ENCODE measurements at regions not wholly inside any gene's neighbourhood (a gene's known extent, or its start where the extent isn't known, plus 50 kb on each side); places are given as distances from the start of the nearest gene placed in this dataset.

DNA sequence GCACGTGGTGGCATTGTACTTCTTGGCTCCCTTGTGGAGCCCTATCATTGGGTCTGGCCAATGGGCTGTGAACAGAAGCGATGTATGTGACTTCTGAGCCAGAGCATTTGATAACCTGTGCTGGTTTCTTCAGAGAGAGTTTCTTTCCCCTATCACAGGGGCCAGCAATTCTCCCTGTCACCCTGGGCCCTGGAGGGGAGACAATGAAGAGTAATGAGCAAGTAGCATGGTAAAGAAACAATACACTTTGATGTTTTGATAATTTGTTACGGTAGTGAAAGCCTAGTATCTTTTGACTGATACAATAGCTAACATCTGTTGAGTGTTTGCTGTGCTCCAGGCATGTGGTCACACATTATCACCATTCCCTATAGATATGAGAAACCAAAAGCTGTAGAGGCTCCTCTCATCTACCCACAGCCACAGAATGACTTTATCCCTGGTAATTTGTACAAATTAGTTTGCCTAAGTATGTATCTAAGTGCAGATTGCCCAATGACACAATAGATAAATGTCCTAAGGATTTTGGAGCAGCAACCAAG is 113.4 kb upstream of the SVIL start:
- no peak for TF ChIP-seq CTCF (IDR thresholded peaks at IDR 0.05)
- no peak for ATAC-seq (ENCODE audit: low FRiP score)
- no peak for DNase-seq (ENCODE audit: low spot score)

GRCh38 chr10:29746080-29746797 is 111.5 kb upstream of the SVIL start:
- no peak for DNase-seq (ENCODE audit: low spot score)
- TF ChIP-seq CTCF (IDR thresholded peaks at IDR 0.05), result no peak
- ATAC-seq (ENCODE audit: low FRiP score), result peak; percentile 44

GRCh38 chr10:29740981-29741545 is 106.3 kb upstream of the SVIL start:
- ATAC-seq (ENCODE audit: low FRiP score) (no peak), DNase-seq (ENCODE audit: low spot score) (no peak)
- no peak for TF ChIP-seq CTCF (IDR thresholded peaks at IDR 0.05)

GRCh38 chr10:29738341-29738740 is 103.6 kb upstream of the SVIL start:
- no peak for ATAC-seq (ENCODE audit: low FRiP score)
- TF ChIP-seq CTCF (IDR thresholded peaks at IDR 0.05), result no peak
- DNase-seq (ENCODE audit: low spot score), result no peak

GRCh38 chr10:29737074-29737593 is 102.4 kb upstream of the SVIL start:
- no peak for ATAC-seq (ENCODE audit: low FRiP score)
- no peak for TF ChIP-seq CTCF (IDR thresholded peaks at IDR 0.05)
- DNase-seq (ENCODE audit: low spot score), result no peak

DNA sequence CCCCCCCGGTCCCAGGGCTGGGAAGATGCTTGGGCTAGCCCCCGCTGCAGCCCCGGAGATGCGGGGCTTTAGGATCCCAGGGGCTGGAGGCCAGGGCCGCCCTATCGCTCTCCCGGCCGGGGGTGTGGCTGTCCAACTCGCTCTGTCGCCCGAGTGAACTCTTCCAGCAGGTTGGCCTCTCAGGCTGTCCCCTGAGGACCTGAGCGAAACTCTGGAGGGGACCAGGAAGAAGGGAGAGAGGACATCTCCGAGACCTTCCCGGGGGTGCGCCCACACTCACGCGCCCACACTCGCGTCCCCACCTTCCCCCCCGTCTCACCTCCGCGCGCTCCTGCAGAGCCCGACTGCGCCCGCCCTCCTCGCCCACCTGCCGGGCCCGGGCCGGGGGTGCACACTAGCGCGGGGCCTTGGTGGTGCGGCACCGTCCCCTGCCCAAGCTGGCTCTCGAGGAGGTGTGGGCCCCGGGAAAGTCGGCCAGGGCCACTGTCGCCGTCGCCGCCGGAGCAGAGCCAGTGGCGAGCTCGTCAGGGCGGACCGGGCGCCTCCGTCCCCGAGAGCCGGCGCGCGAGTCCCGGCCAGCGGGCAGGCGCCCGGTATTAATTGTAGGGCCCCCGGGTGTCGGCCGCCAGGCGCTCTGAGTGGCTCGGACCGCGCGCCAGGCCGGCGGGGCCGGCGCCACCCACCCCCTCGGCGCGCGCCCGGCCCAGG is 101.7 kb upstream of the SVIL start:
- ATAC-seq (ENCODE audit: low FRiP score) (peak; percentile 62), DNase-seq (ENCODE audit: low spot score) (no peak)
- TF ChIP-seq CTCF (IDR thresholded peaks at IDR 0.05), result no peak
